Breast epithelium (tissue), 3 donors: ENCODE measurements at regions not wholly inside any gene's neighbourhood (a gene's known extent, or its start where the extent isn't known, plus 50 kb on each side); places are given as distances from the start of the nearest gene placed in this dataset.
"Not testable (repeated sequence)": the region's sequence is repeated elsewhere in the genome, so short reads cannot be mapped to it uniquely, and the experiment has no call there.

ENCODE experiments used
- CTCF ChIP-seq, 3 donors: fragments of 450-650 bp; IDR thresholded peaks; one replicate each; pipeline ENCODE4 v1.5.1; 2016 to 2017; ENCODE audit warnings: antibody characterized with exemption in 3 of 3, mild to moderate bottlenecking in 3 of 3, moderate library complexity in 3 of 3
- POLR2A ChIP-seq: fragments of 450-650 bp; IDR thresholded peaks from one replicate; pipeline ENCODE4 v1.6.1; 2016; ENCODE audit warnings: antibody characterized with exemption, mild to moderate bottlenecking, moderate library complexity

DNA sequence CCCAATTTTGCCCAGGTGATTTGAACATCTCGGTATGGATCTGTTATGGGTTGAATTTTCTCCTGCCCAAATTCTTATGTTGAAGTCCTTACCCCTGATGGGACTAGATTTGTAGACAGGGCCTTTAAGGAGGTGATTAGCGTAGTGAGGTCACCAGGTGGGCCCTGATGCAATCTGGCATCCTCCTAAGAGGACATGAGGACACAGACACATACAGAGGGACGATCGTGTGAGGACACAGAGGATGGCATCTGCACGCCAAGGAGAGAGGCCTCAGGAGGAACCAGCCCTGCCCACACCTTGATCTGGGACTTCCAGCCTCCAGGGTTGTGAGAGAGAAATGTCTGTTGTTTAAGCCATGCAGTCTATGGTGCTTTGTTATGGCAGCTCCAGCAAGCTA, 79.8 kb upstream of the SAMD11 start:
- TF ChIP-seq CTCF (IDR thresholded peaks at IDR 0.05); POLR2A: not testable (repeated sequence)
